ENCODE measurements at regions not wholly inside any gene's neighbourhood (a gene's known extent, or its start where the extent isn't known, plus 50 kb on each side); places are given as distances from the start of the nearest gene placed in this dataset.

DNA sequence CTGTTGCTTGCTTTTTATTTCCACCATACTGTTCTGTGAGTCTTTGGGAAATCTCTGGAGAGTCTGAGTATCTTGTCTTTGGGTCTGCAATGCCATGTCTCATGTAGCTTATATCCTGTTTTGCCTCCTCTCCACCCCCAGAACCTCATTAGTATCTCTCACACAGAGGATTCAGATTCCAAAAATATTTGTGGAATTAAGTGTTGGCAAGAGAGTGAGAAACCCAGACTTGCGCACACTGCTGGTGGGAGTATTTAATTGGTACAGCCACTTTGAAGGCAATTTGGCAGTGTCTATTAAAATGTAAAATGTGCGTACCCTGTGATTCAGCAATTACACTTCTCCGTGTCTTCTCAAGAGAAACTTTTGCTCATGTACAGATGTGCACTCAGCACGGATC is 68.6 kb downstream of the ZNF621 start:
- DNase-seq = no peak

DNA sequence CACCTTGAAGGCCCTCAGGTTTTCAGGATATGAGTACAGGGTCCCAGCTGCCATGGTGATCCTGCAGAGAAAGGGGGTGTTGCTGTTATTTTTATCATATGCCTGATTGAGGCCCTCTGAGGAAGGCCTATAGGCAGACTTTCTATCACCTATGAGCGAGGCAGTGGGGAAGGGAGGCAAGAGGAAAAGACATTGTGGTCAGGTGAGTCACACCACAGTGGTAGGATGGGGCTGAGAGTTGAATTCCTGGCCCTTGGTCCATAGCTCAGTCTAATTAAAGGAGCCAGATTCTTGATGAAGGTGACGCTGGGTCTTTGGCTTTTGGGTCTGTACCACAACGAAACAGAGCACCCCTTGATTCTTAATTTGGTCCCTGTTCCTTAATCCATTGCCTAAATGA is 72.7 kb downstream of the ZNF621 start:
- no peak for DNase-seq

DNA sequence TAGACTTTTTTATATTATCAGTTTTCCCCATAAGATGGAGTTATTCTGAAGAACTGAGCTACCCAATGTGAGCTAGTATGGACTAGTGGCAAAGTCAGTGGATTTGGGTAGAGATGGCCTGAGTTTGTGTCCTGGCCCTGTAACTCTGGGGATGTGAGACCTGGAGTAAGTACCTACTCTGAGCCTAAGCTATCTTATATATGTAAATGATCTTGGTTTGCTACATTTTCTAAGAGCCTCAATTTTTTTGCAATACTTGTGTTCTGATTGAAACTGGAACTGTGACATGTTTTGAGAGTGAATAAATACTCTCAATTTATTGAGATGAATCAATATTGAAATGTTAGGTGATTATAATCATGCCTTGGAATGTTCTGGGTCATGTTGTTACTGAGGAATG is 73.6 kb downstream of the ZNF621 start:
- no peak for DNase-seq

DNA sequence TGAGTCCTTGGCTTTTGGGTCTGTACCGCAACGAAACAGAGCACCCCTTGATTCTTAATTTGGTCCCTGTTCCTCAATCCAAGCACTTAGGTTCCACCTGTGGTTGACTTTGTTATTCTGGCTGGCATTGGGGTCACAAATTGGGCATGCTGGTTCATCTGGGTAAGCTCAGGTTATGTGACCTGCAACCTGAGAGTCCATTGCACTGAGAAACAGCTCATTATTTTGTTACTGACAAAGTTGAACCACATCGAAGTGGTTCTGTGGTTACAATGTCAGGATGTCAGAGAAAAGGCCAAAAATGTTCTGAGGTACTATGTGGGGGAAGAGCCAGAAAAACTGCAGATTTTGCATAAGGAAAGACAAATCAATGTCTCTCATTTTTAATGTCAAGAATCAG is 74.2 kb downstream of the ZNF621 start:
- DNase-seq = no peak

DNA sequence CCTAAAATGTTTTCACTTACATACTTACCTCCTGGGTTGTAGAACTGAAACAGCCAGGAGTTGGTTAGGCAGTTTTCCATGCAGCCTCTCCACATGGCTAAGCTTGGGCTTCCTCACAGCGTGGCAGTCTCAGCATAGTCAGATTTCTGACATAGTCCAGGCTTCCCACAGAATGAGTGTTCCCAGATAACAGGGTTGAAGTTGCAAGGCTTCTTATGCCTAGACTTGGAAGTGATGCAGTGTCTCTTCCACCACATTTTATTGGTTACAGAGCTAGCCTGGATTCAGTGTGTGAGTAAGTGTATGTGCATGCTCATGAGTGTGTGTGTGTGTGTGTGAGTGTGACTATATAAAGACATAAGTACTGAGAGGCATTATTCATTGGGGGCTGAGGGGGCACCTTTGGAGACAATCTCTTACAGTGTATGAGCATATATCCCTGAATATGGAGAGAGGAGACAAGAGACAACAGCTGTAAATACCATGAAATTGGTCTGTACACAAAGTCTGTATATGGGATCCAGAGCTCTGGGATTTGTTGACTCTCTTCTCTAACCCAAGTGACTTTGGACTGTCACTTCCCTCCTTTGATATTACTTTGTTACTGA is 78.1 kb downstream of the ZNF621 start:
- DNase-seq = no peak

DNA sequence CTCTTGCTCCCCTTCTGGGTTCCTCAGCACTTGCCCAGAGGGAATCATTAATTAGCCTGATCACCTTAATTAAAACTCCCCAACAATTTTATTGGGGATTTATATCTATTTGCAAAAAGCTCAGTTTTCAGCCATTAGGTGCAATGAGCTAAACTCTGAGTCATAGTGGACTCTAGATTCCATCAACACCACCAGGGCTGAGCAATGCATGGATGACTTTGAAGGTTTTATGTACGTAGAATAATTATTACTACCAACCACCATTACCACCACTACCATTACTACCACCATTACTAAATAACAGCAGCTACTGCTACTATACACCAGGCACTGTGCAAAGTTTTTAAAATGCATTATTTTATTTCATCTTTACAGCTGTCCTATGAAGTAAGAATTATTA is 81.2 kb downstream of the ZNF621 start:
- no peak for DNase-seq

DNA sequence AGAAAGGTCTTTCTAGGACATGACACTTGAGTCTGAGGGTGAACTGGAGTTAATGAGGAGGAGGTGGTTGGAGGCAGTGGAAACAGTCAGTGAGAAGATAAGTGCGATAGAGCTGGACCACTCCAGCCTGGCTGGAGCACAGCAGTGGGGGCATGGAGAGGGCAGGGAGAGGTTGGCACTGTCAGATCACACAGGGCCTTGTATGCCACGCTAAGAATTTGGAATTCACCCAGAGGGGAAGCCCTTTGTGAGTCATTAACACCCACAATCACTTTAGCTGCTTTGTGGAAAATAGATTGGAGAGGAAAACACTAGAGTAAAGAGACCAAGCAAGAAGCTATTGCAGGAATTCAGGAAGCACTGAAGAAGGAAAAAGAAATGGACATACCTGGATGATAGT is 83.3 kb downstream of the ZNF621 start:
- peak; percentile 6 for DNase-seq

DNA sequence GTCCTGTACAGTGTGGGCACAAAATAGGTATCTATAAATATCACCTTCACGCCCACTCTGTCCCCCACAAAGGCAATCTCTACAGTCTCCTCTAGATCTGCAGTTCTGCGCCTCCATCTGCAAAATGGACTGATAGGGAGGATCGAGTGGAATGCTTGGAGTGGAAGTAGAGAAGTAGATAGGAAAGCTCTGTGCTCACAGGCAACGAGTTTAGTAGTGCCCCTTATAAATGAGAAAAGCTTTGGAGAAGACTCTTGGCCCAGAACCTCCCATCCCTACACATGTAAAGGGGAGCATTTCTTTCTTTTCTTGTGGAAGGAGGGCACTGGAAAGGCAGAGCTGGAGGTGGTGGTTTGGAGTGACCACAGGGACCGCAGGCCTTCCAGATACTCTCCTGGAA is 88.5 kb downstream of the ZNF621 start:
- no peak for DNase-seq

DNA sequence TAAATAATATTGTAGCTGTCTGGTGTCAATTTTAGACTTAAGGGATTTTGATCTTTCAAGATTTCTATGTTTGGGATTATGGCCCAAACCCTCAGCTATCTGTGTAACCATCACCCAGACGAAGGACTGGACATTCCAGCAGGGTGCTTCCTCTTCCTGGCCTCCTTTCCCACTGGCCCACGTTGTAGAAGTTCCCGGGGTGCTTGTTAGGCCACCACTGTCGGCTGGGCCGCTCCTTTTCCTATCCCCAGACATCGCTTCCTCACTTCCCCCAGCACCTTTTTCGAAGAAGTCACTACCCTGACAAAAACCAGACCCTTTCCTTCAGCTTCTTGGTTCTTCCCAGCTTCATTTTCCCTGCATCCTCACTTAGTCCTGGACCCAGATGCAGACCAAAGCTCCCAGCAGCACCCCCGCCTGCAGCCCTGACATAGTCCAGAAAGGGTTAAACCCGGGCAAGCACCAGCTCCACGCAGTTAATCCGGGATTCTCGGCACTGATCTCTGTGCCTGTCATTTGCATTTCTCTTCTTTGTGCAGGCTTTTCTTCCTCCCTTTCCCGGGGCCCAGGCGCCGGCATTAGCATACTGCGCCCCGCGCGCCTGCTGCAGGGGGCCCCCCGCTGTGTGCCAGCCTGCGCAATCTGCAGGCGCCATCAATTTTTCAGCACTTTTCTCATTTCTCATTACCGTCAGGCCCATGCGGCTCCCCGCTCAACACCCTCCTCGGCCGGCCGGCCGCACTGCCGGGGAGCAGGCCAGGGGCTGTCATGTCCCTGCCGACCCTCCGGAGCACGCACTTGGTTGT is 90.6 kb downstream of the ZNF621 start:
- DNase-seq = no peak

DNA sequence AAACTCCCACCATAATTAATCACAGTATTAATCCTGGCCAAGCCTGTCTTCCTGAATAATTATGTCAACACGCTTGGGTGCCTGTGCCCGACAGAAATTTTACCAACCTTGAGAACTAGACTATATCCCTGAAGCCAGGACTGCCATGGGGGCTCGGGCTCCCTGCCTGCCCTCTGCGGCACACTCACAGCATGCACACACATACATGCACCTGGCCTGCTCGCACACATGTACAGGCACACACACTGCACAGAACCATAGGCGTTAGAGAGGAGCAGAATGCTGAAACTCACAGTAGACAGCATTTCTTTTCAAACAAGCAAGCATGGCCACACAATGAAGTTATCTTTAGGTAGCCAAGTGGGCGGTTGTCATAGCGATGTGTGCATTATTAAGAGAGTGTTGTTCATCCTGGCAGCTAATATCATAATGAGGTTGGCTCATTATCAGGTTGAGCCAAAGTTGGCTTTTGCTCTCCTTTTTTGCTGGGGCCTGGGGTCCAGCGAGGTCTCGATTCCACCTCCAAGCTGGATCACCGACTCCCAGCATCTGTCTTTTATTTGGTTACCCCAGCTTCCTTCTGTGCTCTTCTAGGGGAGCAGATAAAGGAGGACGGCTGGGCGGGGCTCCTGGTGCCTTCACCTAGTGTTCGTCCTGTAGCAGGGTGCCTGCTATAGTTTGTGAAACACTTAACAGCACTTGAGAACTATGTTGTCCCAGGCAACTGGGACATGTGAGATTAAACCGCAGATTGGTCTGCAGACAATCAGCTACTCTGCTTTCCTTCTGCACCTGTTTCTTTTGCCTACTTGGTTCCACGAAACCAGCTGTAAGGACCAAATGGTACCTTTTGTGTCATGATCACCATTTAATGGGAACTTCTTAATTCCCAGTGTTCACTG is 91.4 kb downstream of the ZNF621 start:
- no peak for DNase-seq

DNA sequence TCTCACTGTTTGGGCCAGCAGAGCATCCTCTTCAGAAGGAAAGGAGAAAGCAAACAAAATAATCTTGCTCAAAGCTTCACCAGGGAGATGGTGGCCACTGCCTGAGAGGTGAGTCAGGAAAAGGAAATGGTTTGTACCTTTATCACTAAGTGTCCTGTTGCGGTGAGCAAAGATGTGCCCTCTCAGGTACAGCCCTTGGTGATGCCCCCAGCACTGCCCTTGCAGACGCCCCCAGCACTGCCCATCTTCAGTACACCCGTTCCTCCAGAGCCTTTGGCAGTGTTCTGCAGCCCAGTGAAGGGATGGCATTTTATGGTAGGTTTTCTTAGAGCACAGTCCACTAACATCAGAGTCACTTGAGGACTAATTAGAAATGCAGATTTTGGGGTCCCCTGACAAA is 92.3 kb downstream of the ZNF621 start:
- no peak for DNase-seq

DNA sequence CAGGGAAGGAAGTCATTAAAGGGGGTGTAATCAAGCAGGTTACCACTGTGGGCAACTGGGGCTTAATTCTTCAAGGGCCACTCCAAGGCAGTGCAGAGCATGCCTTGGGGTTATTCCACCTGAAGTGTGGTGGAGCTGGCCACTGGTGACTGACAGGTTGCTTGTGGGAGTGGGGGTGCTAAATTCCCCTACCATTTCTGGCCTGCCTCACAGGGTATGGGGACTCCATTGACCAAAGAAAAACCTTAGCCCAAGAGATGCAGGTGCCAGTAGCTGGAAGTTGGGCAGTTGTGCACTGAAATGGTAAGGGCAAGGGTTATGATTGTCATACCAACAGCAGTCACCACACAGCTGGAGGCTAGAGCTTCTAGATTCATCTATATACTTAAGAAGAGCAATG is 93.4 kb downstream of the ZNF621 start:
- DNase-seq = no peak

DNA sequence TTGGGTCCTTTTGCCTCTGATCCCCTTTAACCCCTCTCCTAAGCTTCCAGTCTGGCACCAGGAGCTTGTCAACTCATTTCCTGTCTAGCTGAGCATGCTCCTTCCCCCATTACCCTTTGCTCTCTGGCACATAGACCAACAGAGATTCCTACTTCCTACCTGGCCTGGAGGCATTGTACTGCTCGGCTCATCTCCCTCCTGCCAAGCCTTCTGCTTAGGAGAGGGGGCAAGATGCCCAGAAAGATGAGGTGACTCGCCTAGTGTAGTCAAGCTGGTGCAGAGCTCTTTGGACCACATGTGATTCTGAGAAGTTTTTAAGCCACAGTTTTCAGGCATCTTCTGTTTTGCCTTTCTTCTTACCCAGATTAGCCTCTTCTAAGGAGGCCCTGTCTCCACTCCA is 95.4 kb downstream of the ZNF621 start:
- DNase-seq = no peak

DNA sequence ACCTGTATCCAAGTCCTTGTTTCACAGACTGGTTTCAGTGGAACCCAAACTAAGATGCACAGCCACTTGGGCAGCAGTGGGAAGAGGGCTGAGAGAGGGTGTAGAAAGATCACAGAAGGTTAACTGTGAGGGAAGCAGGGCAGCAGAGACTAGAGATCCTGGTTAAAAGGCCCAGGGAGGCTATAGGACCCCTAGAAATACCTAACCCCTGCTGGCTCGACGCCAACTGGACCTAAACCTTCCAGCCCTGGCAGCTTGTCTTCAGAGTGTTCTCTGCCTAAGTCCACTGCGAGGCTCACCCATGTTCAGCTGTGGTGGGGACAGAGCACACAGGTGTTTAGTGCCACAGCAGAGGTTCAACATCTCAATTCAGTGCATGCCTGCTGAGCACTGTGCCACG is 96.5 kb downstream of the ZNF621 start:
- no peak for DNase-seq

DNA sequence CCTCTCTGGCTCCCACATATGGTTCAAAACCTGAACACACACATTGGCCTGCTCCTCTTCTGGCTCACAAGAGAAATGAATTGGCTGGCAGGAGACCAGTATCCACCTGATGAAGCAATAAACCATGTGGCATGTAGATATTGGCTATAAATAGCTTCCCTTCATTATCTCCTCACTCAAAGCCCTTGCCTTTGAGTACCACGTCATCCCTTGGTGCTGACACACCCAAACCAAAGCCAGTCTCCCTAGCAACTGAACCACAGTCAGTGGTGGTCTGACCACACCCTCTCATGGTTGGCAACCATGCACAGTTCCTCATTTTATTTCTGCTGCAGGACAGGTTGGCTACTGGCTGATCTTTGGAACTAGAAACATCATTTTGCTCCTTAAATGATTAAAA is 98.8 kb downstream of the ZNF621 start:
- DNase-seq = peak; percentile 82

DNA sequence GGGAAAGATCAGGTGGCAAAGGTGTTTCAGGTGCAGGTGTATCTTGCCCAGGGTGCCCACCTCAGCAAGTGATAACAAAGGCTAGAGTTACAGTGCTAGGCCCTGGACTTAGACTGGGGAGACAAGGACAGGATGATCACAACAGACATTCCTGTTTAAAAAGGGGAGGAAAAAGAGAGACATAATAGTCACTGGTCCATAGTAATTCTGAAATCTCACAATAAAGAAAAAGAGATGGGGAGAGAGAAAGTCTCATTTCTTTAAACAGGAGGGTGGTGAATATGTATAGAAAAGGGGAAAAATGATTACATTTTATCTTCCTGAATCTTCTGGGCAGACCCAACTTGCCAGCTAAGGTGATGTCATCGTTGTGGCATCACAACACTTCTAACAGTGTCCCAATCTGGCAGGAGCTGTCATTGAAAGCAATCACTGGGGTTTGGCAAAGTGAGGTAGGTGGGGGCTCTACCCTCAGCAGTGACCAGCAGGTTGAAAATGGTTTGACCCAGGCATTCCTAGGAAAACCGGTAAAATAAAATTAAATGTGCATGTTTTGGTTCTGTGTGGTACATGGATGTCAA is 99.5 kb downstream of the ZNF621 start:
- DNase-seq = peak; percentile 17

DNA sequence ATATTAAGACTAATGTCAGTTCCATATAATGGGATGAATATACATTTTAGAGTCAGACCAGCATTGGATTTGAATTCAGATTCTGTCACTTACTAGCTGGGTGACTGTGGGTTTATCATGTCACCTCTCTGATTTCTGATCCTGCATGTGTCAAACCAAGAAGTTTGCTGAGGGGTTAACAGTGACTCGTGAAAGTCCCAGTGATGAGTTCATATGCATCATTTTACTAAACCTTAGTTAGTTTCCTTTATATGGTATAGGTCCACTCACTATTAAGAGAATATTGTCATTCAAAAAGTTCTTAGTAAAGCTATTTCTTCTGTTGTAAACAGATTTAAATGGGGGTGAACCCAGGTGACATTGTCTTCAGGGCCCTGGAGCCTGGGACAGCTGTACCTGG is 102.3 kb downstream of the ZNF621 start:
- DNase-seq = no peak

DNA sequence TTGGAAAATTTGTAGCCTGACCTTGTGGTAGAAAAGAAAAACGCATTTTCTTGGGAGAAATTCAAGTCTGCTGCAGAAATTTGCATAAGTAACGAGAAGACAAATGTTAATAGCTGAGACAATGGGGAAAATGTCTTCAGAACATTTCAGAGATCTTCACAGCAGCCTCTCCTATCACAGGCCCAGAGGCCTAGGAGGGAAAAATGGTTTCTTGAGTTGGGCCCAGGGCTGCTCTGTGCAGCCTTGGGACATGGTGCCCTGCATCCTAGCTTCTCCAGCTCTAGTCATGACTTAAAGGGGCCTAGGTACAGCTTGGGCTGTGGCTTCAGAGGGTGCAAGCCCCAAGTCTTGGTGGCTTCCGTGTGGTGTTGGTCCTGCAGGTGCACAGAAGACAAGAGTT is 104.2 kb downstream of the ZNF621 start:
- DNase-seq = no peak

DNA sequence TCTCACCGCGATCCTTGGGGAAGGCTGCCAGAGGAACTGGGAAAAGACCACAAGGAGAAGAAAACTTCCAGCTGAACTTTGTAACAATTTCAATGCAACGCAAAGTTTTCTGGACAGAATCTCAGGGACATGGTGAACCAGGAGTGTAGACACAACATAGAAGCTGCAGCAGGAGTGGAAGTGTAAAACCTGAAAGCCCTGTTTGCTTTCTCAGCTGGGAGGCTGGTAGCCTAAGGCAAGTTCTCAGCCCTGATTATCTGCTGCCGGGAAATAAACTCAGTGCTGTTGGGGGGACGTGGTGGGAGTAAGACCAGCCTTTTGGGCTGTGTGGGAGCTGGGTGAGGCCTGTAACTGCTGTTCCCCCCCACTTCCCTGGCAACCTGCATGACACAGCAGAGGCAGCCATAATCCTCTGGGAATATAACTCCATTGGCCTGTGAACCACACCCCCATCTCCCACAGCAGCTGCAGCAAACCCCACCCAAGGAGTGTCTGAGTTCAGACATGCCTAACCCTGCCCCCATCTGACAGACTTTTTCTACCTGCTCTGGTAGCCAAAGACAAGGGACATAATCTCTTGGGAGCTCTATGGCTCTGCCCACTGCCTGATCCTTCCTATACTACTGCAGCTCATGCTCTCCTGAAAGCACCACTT is 106.7 kb downstream of the ZNF621 start:
- DNase-seq = no peak

DNA sequence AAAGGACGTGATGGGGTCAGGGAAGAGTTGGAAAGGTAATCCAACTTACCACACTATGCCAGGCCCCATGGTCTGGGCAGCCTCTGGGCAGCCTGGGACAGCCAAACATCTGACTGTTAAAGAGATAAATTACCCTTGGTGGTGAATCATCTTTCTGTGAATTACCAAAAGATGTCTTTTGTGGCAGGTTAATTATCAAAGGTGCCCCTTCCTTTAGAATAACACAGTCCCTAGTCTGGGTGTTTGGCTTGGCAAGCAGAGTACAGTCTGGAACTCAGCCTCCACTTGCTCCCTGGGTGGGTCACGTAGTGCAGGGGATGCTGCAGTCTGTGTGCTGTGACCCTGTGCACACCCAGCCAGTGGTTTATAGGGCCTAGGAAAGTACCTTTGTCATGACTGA is 113.1 kb downstream of the ZNF621 start:
- DNase-seq = no peak

DNA sequence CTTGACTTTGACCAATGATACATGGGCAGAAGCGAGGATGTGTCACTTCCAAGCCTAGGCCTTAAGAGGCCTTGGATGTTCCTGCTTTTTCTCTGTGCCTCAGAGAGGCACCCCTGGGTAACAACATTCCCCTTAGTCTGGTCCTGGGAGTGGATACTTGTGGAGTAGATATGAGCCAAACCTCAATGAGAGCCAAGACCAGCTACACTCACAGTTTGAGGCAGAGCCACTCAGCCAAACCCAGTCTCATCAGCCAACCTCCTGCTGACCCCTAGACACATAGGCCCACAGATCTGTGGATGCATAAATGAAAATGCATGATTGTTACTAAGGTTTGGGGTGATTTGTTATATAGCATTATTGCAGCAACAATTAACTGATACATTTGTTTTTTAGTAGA is 114.2 kb downstream of the ZNF621 start:
- no peak for DNase-seq

DNA sequence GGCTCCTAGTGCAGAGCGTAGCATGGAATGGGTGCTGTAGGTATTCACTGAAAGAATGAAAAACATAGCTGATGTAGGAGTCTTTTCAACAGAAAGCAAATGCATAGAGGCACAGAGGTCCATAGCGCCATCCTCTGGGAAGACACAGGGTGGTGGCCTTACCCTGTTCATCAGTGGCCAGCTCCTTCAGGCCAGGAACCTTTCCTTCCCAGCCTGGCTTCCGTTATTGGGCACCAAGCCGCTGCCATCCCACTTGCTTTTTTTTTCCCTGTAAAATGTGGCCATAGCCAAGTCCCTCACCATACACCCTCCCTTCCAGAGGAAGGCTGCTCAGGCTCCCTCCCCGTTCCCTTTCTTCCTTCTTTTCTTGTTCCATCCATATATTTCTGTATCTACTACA is 118.1 kb downstream of the ZNF621 start:
- DNase-seq = no peak

DNA sequence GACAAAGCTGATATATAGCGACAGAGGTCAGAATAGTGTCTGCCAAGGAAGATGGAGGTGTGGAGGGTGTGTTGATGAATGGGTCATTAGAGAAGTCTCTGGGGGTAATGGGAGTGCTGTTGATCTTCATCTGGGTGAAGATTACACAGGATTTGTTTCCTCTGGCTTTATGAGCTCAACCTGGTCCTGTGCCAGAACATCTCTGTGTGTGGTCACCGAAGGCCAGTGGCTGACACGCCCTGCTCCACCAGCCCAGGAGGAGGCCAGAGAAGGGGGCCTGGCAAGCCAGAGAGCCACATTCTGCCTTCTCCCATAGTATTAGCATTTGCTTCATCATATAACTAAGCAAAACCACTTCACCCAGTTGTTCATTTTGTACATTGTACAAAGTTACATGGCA is 121.1 kb downstream of the ZNF621 start:
- DNase-seq = no peak
